ENCODE measurements at regions not wholly inside any gene's neighbourhood (a gene's known extent, or its start where the extent isn't known, plus 50 kb on each side); places are given as distances from the start of the nearest gene placed in this dataset.

GRCh38 chr5:157999696-158000095 is 140.8 kb upstream of the CLINT1 start:
- peaks cover 2% of the 10 kb centered on the region for H3K4me1 Mint-ChIP-seq
- TF ChIP-seq, protein P1, sequence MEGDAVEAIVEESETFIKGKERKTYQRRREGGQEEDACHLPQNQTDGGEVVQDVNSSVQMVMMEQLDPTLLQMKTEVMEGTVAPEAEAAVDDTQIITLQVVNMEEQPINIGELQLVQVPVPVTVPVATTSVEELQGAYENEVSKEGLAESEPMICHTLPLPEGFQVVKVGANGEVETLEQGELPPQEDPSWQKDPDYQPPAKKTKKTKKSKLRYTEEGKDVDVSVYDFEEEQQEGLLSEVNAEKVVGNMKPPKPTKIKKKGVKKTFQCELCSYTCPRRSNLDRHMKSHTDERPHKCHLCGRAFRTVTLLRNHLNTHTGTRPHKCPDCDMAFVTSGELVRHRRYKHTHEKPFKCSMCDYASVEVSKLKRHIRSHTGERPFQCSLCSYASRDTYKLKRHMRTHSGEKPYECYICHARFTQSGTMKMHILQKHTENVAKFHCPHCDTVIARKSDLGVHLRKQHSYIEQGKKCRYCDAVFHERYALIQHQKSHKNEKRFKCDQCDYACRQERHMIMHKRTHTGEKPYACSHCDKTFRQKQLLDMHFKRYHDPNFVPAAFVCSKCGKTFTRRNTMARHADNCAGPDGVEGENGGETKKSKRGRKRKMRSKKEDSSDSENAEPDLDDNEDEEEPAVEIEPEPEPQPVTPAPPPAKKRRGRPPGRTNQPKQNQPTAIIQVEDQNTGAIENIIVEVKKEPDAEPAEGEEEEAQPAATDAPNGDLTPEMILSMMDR (conservative IDR thresholded peaks at IDR 0.05): no peak
- no peaks in the 10 kb centered on the region for H3K36me3 Mint-ChIP-seq (ENCODE audit: low read depth)
- H3K4me3 Mint-ChIP-seq: no peak overlapping the region
- no peaks in the 10 kb centered on the region for H3K27me3 Mint-ChIP-seq (ENCODE audit: low read depth)
- DNase-seq (ENCODE audit: low read depth, low spot score): no peak
- peaks cover under 1% of the 10 kb centered on the region for H3K9me3 Mint-ChIP-seq
- no peak overlapping the region for H3K27ac Mint-ChIP-seq (ENCODE audit: unreplicated experiment)

GRCh38 chr5:157997991-157998504 is 139.1 kb upstream of the CLINT1 start:
- no peak for DNase-seq (ENCODE audit: low read depth, low spot score)
- Mint-ChIP-seq H3K27ac (ENCODE audit: unreplicated experiment) (no peak overlapping the region), H3K9me3 (no peaks in the 10 kb centered on the region), H3K4me1 (peaks cover 3% of the 10 kb centered on the region), H3K27me3 (ENCODE audit: low read depth) (peaks cover 3% of the 10 kb centered on the region), H3K4me3 (no peak overlapping the region), H3K36me3 (ENCODE audit: low read depth) (no peaks in the 10 kb centered on the region)
- TF ChIP-seq, protein P1 (conservative IDR thresholded peaks at IDR 0.05): no peak

DNA sequence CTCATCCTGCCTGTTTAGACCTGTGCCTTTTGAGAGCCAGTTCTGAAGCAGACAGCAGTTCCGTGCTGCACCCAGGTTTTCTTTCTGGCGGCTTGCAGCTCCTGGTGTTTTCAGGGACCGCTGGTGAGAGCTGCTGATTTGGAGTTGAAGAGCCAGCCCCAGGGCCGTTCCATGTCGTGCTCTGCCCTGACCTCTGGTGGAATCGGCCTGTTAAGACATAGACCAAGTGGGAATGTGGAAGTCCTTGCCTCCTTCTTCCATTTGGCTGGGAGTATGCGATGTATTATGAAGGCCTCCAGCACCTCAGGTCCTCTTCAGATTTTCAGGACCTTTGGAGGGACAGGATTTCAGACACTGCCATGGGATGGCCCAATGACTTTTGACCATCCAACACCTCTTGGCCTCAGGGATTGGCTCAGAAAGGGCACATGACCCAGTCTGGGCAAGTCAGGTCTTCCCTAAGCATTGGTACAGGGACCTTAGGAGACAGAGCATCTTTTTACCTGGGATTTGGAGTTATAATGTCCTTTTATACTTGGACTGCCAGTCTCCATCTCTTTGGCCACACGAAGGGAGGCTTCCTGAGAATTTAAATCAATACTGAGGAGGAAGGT is 136.1 kb upstream of the CLINT1 start:
- TF ChIP-seq, protein P1 (conservative IDR thresholded peaks at IDR 0.05): peak; percentile 74
- Mint-ChIP-seq H3K9me3 (no peaks in the 10 kb centered on the region), H3K4me1 (peaks cover 3% of the 10 kb centered on the region), H3K4me3 (no peak overlapping the region), H3K27me3 (ENCODE audit: low read depth) (peaks cover 3% of the 10 kb centered on the region), H3K36me3 (ENCODE audit: low read depth) (no peaks in the 10 kb centered on the region), H3K27ac (ENCODE audit: unreplicated experiment) (no peak overlapping the region)
- peak; percentile 66 for DNase-seq (ENCODE audit: low read depth, low spot score)

GRCh38 chr5:157993986-157994691 is 135.2 kb upstream of the CLINT1 start:
- no peaks in the 10 kb centered on the region for H3K36me3 Mint-ChIP-seq (ENCODE audit: low read depth)
- peaks cover 3% of the 10 kb centered on the region for H3K27me3 Mint-ChIP-seq (ENCODE audit: low read depth)
- DNase-seq (ENCODE audit: low read depth, low spot score): no peak
- peaks cover 3% of the 10 kb centered on the region for H3K4me1 Mint-ChIP-seq
- TF ChIP-seq, protein P1 (conservative IDR thresholded peaks at IDR 0.05): no peak
- no peak overlapping the region for H3K4me3 Mint-ChIP-seq
- H3K27ac Mint-ChIP-seq (ENCODE audit: unreplicated experiment): no peak overlapping the region
- H3K9me3 Mint-ChIP-seq: no peaks in the 10 kb centered on the region

- DNase-seq (ENCODE audit: low read depth, low spot score): no peak
- H3K4me1 Mint-ChIP-seq: peaks cover 3% of the 10 kb centered on the region
- no peaks in the 10 kb centered on the region for H3K9me3 Mint-ChIP-seq
- no peaks in the 10 kb centered on the region for H3K36me3 Mint-ChIP-seq (ENCODE audit: low read depth)
- no peak overlapping the region for H3K4me3 Mint-ChIP-seq
- no peak overlapping the region for H3K27ac Mint-ChIP-seq (ENCODE audit: unreplicated experiment)
- peaks cover 3% of the 10 kb centered on the region for H3K27me3 Mint-ChIP-seq (ENCODE audit: low read depth)
- TF ChIP-seq, protein P1 (conservative IDR thresholded peaks at IDR 0.05): no peak
These were observed 134.3 kb upstream of the CLINT1 start for GRCh38 chr5:157993201-157993600.

Measured in neural crest cell (in vitro differentiated cells).